ENCODE measurements at regions not wholly inside any gene's neighbourhood (a gene's known extent, or its start where the extent isn't known, plus 50 kb on each side); places are given as distances from the start of the nearest gene placed in this dataset.
A peak's percentile ranks its signal among the peaks of the same experiment; 100 is the strongest.
"Not testable (repeated sequence)": the region's sequence is repeated elsewhere in the genome, so short reads cannot be mapped to it uniquely, and the experiment has no call there.

GRCh38 chr4:137754652-137755471, 222.6 kb upstream of the PCDH18 start:
- ATAC-seq (ENCODE audit: low FRiP score) (no peak), DNase-seq (no peak)
- Histone ChIP-seq H3K4me3 (ENCODE audit: low read length in 2 of 2) (no peak overlapping the region), H3K27me3 (ENCODE audit: control insufficient read depth in 1 of 2, insufficient read depth in 2 of 2, low read length in 1 of 2) (no peaks in the 10 kb centered on the region), H3K4me1 (ENCODE audit: control insufficient read depth in 1 of 2, insufficient read depth in 2 of 2, low read length in 2 of 2) (no peaks in the 10 kb centered on the region), H3K36me3 (ENCODE audit: control insufficient read depth in 1 of 2, insufficient read depth in 2 of 2, low read length in 1 of 2) (no peaks in the 10 kb centered on the region), H3K27ac (ENCODE audit: low read depth in 1 of 2, low read length in 2 of 2) (no peak overlapping the region), H3K9me3 (ENCODE audit: control insufficient read depth, low read length) (no peaks in the 10 kb centered on the region)
- WGBS, 2 donors, result 17 to 27% methylated on average over 1 of the region's 1 CpG
- intact Hi-C loops (cut with DNase I), result no loop called here

GRCh38 chr4:137749466-137749865, 217.2 kb upstream of the PCDH18 start:
- no peak overlapping the region for H3K4me3 ChIP-seq (ENCODE audit: low read length in 2 of 2)
- DNase-seq (no peak), ATAC-seq (ENCODE audit: low FRiP score) (no peak)
- intact Hi-C loops (cut with DNase I), result no loop called here
- peaks cover 0 to 2% of the 10 kb centered on the region in 2 donors for H3K4me1 ChIP-seq (ENCODE audit: control insufficient read depth in 1 of 2, insufficient read depth in 2 of 2, low read length in 2 of 2)
- H3K36me3 ChIP-seq (ENCODE audit: control insufficient read depth in 1 of 2, insufficient read depth in 2 of 2, low read length in 1 of 2), result no peaks in the 10 kb centered on the region
- no peak overlapping the region for H3K27ac ChIP-seq (ENCODE audit: low read depth in 1 of 2, low read length in 2 of 2)
- no peaks in the 10 kb centered on the region for H3K9me3 ChIP-seq (ENCODE audit: control insufficient read depth, low read length)
- H3K27me3 ChIP-seq (ENCODE audit: control insufficient read depth in 1 of 2, insufficient read depth in 2 of 2, low read length in 1 of 2), result no peaks in the 10 kb centered on the region

- H3K36me3 ChIP-seq (ENCODE audit: control insufficient read depth in 1 of 2, insufficient read depth in 2 of 2, low read length in 1 of 2), result no peaks in the 10 kb centered on the region
- H3K4me3 ChIP-seq (ENCODE audit: low read length in 2 of 2), result no peak overlapping the region
- no peak for DNase-seq
- no peak for ATAC-seq (ENCODE audit: low FRiP score)
- no peaks in the 10 kb centered on the region for H3K27me3 ChIP-seq (ENCODE audit: control insufficient read depth in 1 of 2, insufficient read depth in 2 of 2, low read length in 1 of 2)
- intact Hi-C loops (cut with DNase I), result no loop called here
- 23 to 26% methylated on average over 3 of the region's 3 CpGs for whole genome bisulfite sequencing, 2 donors
- peaks cover 0 to 2% of the 10 kb centered on the region in 2 donors for H3K4me1 ChIP-seq (ENCODE audit: control insufficient read depth in 1 of 2, insufficient read depth in 2 of 2, low read length in 2 of 2)
- H3K9me3 ChIP-seq (ENCODE audit: control insufficient read depth, low read length), result no peaks in the 10 kb centered on the region
- no peak overlapping the region for H3K27ac ChIP-seq (ENCODE audit: low read depth in 1 of 2, low read length in 2 of 2)
Measured at GRCh38 chr4:137748616-137749015, 216.3 kb upstream of the PCDH18 start.

- intact Hi-C loops (cut with DNase I), result no loop called here
- Histone ChIP-seq H3K9me3 (ENCODE audit: control insufficient read depth, low read length) (no peaks in the 10 kb centered on the region), H3K4me1 (ENCODE audit: control insufficient read depth in 1 of 2, insufficient read depth in 2 of 2, low read length in 2 of 2) (no peaks in the 10 kb centered on the region), H3K36me3 (ENCODE audit: control insufficient read depth in 1 of 2, insufficient read depth in 2 of 2, low read length in 1 of 2) (no peaks in the 10 kb centered on the region), H3K27me3 (ENCODE audit: control insufficient read depth in 1 of 2, insufficient read depth in 2 of 2, low read length in 1 of 2) (no peaks in the 10 kb centered on the region), H3K27ac (ENCODE audit: low read depth in 1 of 2, low read length in 2 of 2) (no peak overlapping the region), H3K4me3 (ENCODE audit: low read length in 2 of 2) (no peak overlapping the region)
- ATAC-seq (ENCODE audit: low FRiP score) (no peak), DNase-seq (no peak)
- 22 to 24% methylated on average over 1 of the region's 1 CpG for WGBS, 2 donors
Measured at GRCh38 chr4:137740141-137740540, 207.8 kb upstream of the PCDH18 start.

GRCh38 chr4:137739391-137739790, 207.1 kb upstream of the PCDH18 start:
- H3K27ac ChIP-seq (ENCODE audit: low read depth in 1 of 2, low read length in 2 of 2), result no peak overlapping the region
- intact Hi-C loops (cut with DNase I), result no loop called here
- 98% methylated on average over 1 of the region's 1 CpG for WGBS, 2 donors
- ATAC-seq (ENCODE audit: low FRiP score) (no peak), DNase-seq (no peak)
- no peak overlapping the region for H3K4me3 ChIP-seq (ENCODE audit: low read length in 2 of 2)
- no peaks in the 10 kb centered on the region for H3K4me1 ChIP-seq (ENCODE audit: control insufficient read depth in 1 of 2, insufficient read depth in 2 of 2, low read length in 2 of 2)
- H3K27me3 ChIP-seq (ENCODE audit: control insufficient read depth in 1 of 2, insufficient read depth in 2 of 2, low read length in 1 of 2), result no peaks in the 10 kb centered on the region
- H3K9me3 ChIP-seq (ENCODE audit: control insufficient read depth, low read length), result no peaks in the 10 kb centered on the region
- H3K36me3 ChIP-seq (ENCODE audit: control insufficient read depth in 1 of 2, insufficient read depth in 2 of 2, low read length in 1 of 2), result no peaks in the 10 kb centered on the region

- 66 to 77% methylated on average over 4 of the region's 4 CpGs for WGBS, 2 donors
- Histone ChIP-seq H3K9me3 (ENCODE audit: control insufficient read depth, low read length) (no peaks in the 10 kb centered on the region), H3K4me1 (ENCODE audit: control insufficient read depth in 1 of 2, insufficient read depth in 2 of 2, low read length in 2 of 2) (no peaks in the 10 kb centered on the region), H3K27ac (ENCODE audit: low read depth in 1 of 2, low read length in 2 of 2) (no peak overlapping the region), H3K4me3 (ENCODE audit: low read length in 2 of 2) (no peak overlapping the region), H3K27me3 (ENCODE audit: control insufficient read depth in 1 of 2, insufficient read depth in 2 of 2, low read length in 1 of 2) (no peaks in the 10 kb centered on the region), H3K36me3 (ENCODE audit: control insufficient read depth in 1 of 2, insufficient read depth in 2 of 2, low read length in 1 of 2) (no peaks in the 10 kb centered on the region)
- intact Hi-C loops (cut with DNase I), result no loop called here
- DNase-seq, result no peak
- no peak for ATAC-seq (ENCODE audit: low FRiP score)
Measured at GRCh38 chr4:137738375-137738990, 206.2 kb upstream of the PCDH18 start.

- no peaks in the 10 kb centered on the region for H3K4me1 ChIP-seq (ENCODE audit: control insufficient read depth in 1 of 2, insufficient read depth in 2 of 2, low read length in 2 of 2)
- ATAC-seq (ENCODE audit: low FRiP score) (peak; percentile 56), DNase-seq (peak in 1 of 2 donors; percentile 30)
- no peaks in the 10 kb centered on the region for H3K36me3 ChIP-seq (ENCODE audit: control insufficient read depth in 1 of 2, insufficient read depth in 2 of 2, low read length in 1 of 2)
- intact Hi-C loops (cut with DNase I), result no loop called here
- H3K27me3 ChIP-seq (ENCODE audit: control insufficient read depth in 1 of 2, insufficient read depth in 2 of 2, low read length in 1 of 2), result no peaks in the 10 kb centered on the region
- no peak overlapping the region for H3K4me3 ChIP-seq (ENCODE audit: low read length in 2 of 2)
- no peaks in the 10 kb centered on the region for H3K9me3 ChIP-seq (ENCODE audit: control insufficient read depth, low read length)
- WGBS, 2 donors, result 80 to 84% methylated on average over 4 of the region's 4 CpGs
- H3K27ac ChIP-seq (ENCODE audit: low read depth in 1 of 2, low read length in 2 of 2), result no peak overlapping the region
Measured at GRCh38 chr4:137735561-137736104, 203.3 kb upstream of the PCDH18 start.

GRCh38 chr4:137733174-137734141, 201.2 kb upstream of the PCDH18 start:
- peak; percentile 45 to 74 for DNase-seq
- H3K27ac ChIP-seq (ENCODE audit: low read depth in 1 of 2, low read length in 2 of 2); H3K4me3 ChIP-seq (ENCODE audit: low read length in 2 of 2); ATAC-seq (ENCODE audit: low FRiP score); intact Hi-C loops (cut with DNase I); H3K27me3 ChIP-seq (ENCODE audit: control insufficient read depth in 1 of 2, insufficient read depth in 2 of 2, low read length in 1 of 2); H3K9me3 ChIP-seq (ENCODE audit: control insufficient read depth, low read length); H3K36me3 ChIP-seq (ENCODE audit: control insufficient read depth in 1 of 2, insufficient read depth in 2 of 2, low read length in 1 of 2); H3K4me1 ChIP-seq (ENCODE audit: control insufficient read depth in 1 of 2, insufficient read depth in 2 of 2, low read length in 2 of 2): not testable (repeated sequence)
- WGBS, 2 donors, result 94% methylated on average over 44 of the region's 44 CpGs
